Endothelial cell of umbilical vein (primary cell): ENCODE measurements at regions not wholly inside any gene's neighbourhood (a gene's known extent, or its start where the extent isn't known, plus 50 kb on each side); places are given as distances from the start of the nearest gene placed in this dataset.

ENCODE experiments used
- EZH2 ChIP-seq: IDR thresholded peaks from 2 replicates; pipeline ENCODE4 v1.6.1; 2012; ENCODE audit warnings: borderline replicate concordance, low read depth, mild to moderate bottlenecking, moderate library complexity, low read length, inconsistent platforms; ENCODE audit not compliant: severe bottlenecking
- FOS ChIP-seq: IDR thresholded peaks from 2 replicates; pipeline ENCODE4 v1.6.1; 2011; ENCODE audit warnings: mild to moderate bottlenecking, low read length, moderate library complexity, borderline replicate concordance; ENCODE audit not compliant: insufficient read depth
- GATA2 ChIP-seq: IDR thresholded peaks from 2 replicates; pipeline ENCODE4 v1.7.0; 2011; ENCODE audit warnings: low read depth, mild to moderate bottlenecking, moderate library complexity, mixed read lengths, low read length; ENCODE audit not compliant: insufficient read length, insufficient read depth
- JUN ChIP-seq: IDR thresholded peaks from 2 replicates; pipeline ENCODE4 v1.6.1; 2011; ENCODE audit warnings: borderline replicate concordance, low read depth; ENCODE audit not compliant: insufficient read length, insufficient read depth
- MYC ChIP-seq: IDR thresholded peaks from one replicate; pipeline ENCODE4 v1.6.1; 2011; ENCODE audit warnings: mild to moderate bottlenecking, low read depth, low read length
- POLR2A ChIP-seq: IDR thresholded peaks from 2 replicates; pipeline ENCODE4 v1.6.1; 2012; ENCODE audit warnings: low read depth, mild to moderate bottlenecking, control low read depth, low read length
- POLR2AphosphoS5 ChIP-seq: IDR thresholded peaks from 2 replicates; pipeline ENCODE4 v1.6.1; 2012; ENCODE audit warnings: low read depth, mild to moderate bottlenecking, control low read depth, low read length, moderate library complexity; ENCODE audit not compliant: insufficient read depth
- TF ChIP-seq, protein P1 (sequence below), 2 donors: IDR thresholded peaks; 1 replicate in 1 of 2; 2 replicates in 1 of 2; pipeline ENCODE4 v1.5.1; 2011; ENCODE audit warnings: low read length in 2 of 2, mild to moderate bottlenecking in 2 of 2, moderate library complexity in 2 of 2, control low read depth in 1 of 2, inconsistent platforms in 1 of 2, low read depth in 1 of 2; ENCODE audit not compliant: insufficient read depth in 1 of 2; ENCODE audit errors: extremely low read depth in 1 of 2
- TF ChIP-seq, protein P2 (sequence below): IDR thresholded peaks from 2 replicates; pipeline ENCODE4 v1.6.1; 2011; ENCODE audit not compliant: insufficient read depth, insufficient read length

GRCh38 chr6:144347448-144347759 is 62.3 kb downstream of the UTRN start:
- TF ChIP-seq, protein P1, sequence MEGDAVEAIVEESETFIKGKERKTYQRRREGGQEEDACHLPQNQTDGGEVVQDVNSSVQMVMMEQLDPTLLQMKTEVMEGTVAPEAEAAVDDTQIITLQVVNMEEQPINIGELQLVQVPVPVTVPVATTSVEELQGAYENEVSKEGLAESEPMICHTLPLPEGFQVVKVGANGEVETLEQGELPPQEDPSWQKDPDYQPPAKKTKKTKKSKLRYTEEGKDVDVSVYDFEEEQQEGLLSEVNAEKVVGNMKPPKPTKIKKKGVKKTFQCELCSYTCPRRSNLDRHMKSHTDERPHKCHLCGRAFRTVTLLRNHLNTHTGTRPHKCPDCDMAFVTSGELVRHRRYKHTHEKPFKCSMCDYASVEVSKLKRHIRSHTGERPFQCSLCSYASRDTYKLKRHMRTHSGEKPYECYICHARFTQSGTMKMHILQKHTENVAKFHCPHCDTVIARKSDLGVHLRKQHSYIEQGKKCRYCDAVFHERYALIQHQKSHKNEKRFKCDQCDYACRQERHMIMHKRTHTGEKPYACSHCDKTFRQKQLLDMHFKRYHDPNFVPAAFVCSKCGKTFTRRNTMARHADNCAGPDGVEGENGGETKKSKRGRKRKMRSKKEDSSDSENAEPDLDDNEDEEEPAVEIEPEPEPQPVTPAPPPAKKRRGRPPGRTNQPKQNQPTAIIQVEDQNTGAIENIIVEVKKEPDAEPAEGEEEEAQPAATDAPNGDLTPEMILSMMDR (IDR thresholded peaks at IDR 0.05; ENCODE audit: extremely low read depth in 1 of 2, insufficient read depth in 1 of 2, low read depth in 1 of 2, low read length in 2 of 2): no peak
- no peak for TF ChIP-seq POLR2A
- TF ChIP-seq POLR2AphosphoS5: no peak
- TF ChIP-seq FOS: no peak
- no peak for TF ChIP-seq JUN
- no peak for TF ChIP-seq EZH2
- TF ChIP-seq GATA2: no peak
- TF ChIP-seq, protein P2, sequence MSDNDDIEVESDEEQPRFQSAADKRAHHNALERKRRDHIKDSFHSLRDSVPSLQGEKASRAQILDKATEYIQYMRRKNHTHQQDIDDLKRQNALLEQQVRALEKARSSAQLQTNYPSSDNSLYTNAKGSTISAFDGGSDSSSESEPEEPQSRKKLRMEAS: no peak
- no peak for TF ChIP-seq MYC
